ENCODE measurements at regions not wholly inside any gene's neighbourhood (a gene's known extent, or its start where the extent isn't known, plus 50 kb on each side); places are given as distances from the start of the nearest gene placed in this dataset.

DNA sequence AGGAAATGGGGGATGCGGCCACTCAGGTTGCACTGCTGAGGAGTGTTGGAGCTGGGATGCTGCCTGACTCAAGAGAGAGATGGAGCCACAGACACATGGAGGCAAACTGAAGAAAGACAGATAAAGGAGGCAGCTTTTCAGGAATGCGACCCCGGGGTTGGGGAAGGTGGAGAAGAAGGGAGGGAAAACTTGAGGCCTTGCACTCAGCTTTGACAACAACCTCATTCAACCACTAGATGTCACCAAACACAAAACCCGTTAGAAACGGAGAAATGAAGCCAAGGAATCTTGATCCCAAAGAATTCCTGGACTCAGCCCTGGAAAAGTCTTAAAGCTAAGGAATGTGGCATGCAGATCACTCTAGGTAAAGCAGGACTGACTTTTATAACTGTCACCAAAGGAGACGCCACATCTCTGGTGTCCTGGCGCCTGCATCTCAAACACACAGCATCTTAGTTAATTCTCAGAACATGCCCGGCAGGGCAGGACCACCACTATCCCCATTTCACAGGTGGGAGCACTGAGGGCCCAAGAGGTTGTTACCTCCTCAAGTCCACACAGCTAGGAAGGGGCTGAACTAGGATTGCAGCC lies 59.6 kb upstream of the LMCD1 start:
- Histone ChIP-seq H3K4me1 (peaks cover 3 to 47% (median 32%) of the 10 kb centered on the region in 12 donors), H3K9me3 (no peaks in the 10 kb centered on the region), H3K36me3 (no peaks in the 10 kb centered on the region), H3K4me3 (no peak overlapping the region), H3K27me3 (no peaks in the 10 kb centered on the region), H3K27ac (peak overlapping the region in 2 of 12 donors; percentile 1 to 65)
- DNase-seq (peak in 1 of 5 donors; percentile 36), ATAC-seq (peak in 3 of 4 donors; percentile 33 to 54 (median 45))
- 42 to 47% (median 43%) methylated on average over 8 of the region's 8 CpGs for WGBS, 4 donors
- intact Hi-C loops (cut with DNase I), result loop anchor here (1.0 to 10.0 kb wide), 10 partner anchors 40 to 181 kb away; partner anchors contain the start of gene LMCD1 (in 6 of the 10)
- TF ChIP-seq, protein P1, sequence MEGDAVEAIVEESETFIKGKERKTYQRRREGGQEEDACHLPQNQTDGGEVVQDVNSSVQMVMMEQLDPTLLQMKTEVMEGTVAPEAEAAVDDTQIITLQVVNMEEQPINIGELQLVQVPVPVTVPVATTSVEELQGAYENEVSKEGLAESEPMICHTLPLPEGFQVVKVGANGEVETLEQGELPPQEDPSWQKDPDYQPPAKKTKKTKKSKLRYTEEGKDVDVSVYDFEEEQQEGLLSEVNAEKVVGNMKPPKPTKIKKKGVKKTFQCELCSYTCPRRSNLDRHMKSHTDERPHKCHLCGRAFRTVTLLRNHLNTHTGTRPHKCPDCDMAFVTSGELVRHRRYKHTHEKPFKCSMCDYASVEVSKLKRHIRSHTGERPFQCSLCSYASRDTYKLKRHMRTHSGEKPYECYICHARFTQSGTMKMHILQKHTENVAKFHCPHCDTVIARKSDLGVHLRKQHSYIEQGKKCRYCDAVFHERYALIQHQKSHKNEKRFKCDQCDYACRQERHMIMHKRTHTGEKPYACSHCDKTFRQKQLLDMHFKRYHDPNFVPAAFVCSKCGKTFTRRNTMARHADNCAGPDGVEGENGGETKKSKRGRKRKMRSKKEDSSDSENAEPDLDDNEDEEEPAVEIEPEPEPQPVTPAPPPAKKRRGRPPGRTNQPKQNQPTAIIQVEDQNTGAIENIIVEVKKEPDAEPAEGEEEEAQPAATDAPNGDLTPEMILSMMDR (IDR thresholded peaks at IDR 0.05), result peak; percentile 47 to 84 (median 78)
- no peak for TF ChIP-seq POLR2A (IDR thresholded peaks at IDR 0.05)

DNA sequence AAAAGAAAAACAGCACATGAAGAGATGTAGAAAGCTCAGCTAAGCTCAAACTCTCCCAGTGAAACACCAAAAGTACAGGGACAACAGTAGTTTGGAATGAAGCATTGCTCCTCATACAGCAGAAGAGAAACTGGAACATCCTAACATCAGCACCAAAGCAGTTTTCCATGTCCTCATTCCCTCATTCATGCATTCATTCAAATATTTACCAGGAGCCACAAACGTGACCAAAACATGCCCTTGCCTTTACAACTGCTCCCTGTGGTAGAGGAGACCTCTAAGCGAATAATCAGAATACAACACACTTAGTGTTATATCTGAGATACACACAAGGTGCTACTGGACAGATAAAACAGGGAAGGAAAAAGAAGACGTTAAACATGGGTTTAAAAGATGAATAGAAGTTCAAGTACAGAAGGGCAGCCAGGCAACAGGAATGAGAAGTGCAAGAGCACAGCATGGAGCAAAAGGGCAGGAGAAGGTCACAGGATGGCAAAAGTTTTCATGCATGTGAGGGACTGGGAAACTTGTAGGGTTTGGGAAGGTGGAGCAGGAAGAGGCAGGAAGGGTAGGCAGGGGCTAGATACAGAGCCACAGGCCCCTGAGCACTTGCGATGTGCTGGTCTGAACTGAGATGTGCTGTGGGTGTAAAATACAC lies 58.5 kb upstream of the LMCD1 start:
- ATAC-seq (no peak), DNase-seq (no peak)
- Histone ChIP-seq H3K27ac (peak overlapping the region in 9 of 12 donors; percentile 40 to 81 (median 72)), H3K4me1 (peaks cover 3 to 47% (median 32%) of the 10 kb centered on the region in 12 donors), H3K9me3 (no peaks in the 10 kb centered on the region), H3K27me3 (no peaks in the 10 kb centered on the region), H3K4me3 (no peak overlapping the region), H3K36me3 (no peaks in the 10 kb centered on the region)
- intact Hi-C loops (cut with DNase I), result loop anchor here (1.0 to 10.0 kb wide), 10 partner anchors 39 to 180 kb away; partner anchors contain the start of gene LMCD1 (in 6 of the 10)
- TF ChIP-seq POLR2A (IDR thresholded peaks at IDR 0.05), result no peak
- TF ChIP-seq, protein P1 (IDR thresholded peaks at IDR 0.05), result no peak
- WGBS, 4 donors, result 56 to 69% (median 60%) methylated on average over 4 of the region's 4 CpGs

DNA sequence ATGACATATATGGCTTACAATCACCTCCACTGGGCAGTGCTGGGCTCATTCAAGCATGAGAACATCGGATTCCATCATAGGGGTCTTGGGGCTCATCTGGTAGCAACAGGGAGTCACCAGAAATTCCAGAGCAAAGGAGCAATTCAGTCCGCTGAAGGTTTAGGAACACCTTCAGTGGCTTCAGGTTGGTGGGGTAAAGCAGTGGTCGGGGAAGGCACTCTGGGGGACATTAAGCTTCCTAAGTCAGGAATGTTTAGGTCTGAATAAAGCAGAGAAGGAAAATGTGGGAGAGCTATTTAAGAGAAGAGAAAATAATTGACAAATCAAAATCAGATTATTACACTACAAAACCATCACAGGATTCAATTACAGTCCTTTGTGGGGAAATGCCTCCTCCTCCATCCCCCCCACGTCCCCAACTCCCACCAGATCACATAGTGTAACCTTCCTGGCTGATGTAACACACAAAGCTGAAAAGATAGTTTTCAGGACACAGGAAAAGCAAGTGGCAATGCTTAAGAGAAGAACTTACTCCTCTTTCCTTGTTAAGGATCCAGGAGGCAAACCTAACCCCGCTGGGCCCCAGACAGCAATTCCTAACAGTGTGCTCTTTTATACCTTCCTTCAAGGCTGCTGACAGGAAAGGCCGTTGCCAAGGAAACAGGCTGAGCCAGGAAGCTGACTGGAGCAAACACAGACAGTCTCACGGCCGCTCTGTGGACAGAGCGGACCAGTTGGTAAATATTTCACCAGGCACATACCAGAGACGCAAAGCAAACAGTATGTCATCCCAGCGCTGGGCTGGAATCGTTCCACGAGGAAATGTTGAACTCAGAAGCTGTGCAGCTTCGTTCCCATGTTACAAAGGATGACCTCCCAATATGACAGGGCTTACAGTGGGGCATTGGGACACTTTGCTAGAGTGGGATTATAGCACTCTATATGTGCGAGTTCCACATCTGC lies 57.5 kb upstream of the LMCD1 start:
- H3K4me1 ChIP-seq, result peaks cover 3 to 42% (median 32%) of the 10 kb centered on the region in 12 donors
- H3K4me3 ChIP-seq, result peak overlapping the region in 3 of 12 donors; percentile 12 to 15 (median 14)
- no peaks in the 10 kb centered on the region for H3K9me3 ChIP-seq
- no peaks in the 10 kb centered on the region for H3K36me3 ChIP-seq
- 36 to 45% (median 40%) methylated on average over 15 of the region's 15 CpGs for WGBS, 4 donors
- H3K27ac ChIP-seq, result peak overlapping the region; percentile 22 to 81 (median 70)
- DNase-seq, result peak; percentile 84 to 92 (median 87)
- peak; percentile 84 to 96 (median 93) for ATAC-seq
- TF ChIP-seq POLR2A (IDR thresholded peaks at IDR 0.05), result peak in 1 of 2 donors; percentile 43
- TF ChIP-seq, protein P1 (IDR thresholded peaks at IDR 0.05), result no peak
- intact Hi-C loops (cut with DNase I), result loop anchor here (2.0 to 10.0 kb wide), 9 partner anchors 38 to 179 kb away; partner anchors contain the start of gene LMCD1 (in 6 of the 10)
- no peaks in the 10 kb centered on the region for H3K27me3 ChIP-seq

Measured in heart left ventricle (tissue), 16 donors.